ENCODE measurements at regions not wholly inside any gene's neighbourhood (a gene's known extent, or its start where the extent isn't known, plus 50 kb on each side); places are given as distances from the start of the nearest gene placed in this dataset.

GRCh38 chr13:83941701-83942335 lies 59.5 kb upstream of the SLITRK1 start:
- TF ChIP-seq EZH2 (IDR thresholded peaks at IDR 0.05; ENCODE audit: low read length, missing control alignments) (no peak), CTCF (conservative IDR thresholded peaks at IDR 0.05 in 1 of 2, IDR thresholded peaks at IDR 0.05 in 1 of 2; ENCODE audit: low read depth in 1 of 2, low read length in 2 of 2) (no peak)
- no peak overlapping the region for H2AFZ ChIP-seq (ENCODE audit: low read length)
- no peaks in the 10 kb centered on the region for H3K79me2 ChIP-seq (ENCODE audit: control insufficient read depth, insufficient read depth, low read length)

GRCh38 chr13:83940742-83941141 lies 58.5 kb upstream of the SLITRK1 start:
- H3K4me1 ChIP-seq (ENCODE audit: control insufficient read depth, extremely low read depth, insufficient read depth, low read length) = no peaks in the 10 kb centered on the region
- H3K4me3 ChIP-seq (replicated peaks in 1 of 4; ENCODE audit: control extremely low read depth in 1 of 4, insufficient read depth in 1 of 4, low read depth in 3 of 4, low read length in 4 of 4) = no peak overlapping the region
- no peaks in the 10 kb centered on the region for H4K20me1 ChIP-seq (ENCODE audit: control insufficient read depth, extremely low read depth, insufficient read depth, low read length)
- H3K79me2 ChIP-seq (ENCODE audit: control insufficient read depth, insufficient read depth, low read length) = no peaks in the 10 kb centered on the region
- no peaks in the 10 kb centered on the region for H3K27me3 ChIP-seq (ENCODE audit: control insufficient read depth, insufficient read depth, low read length)
- H3K9ac ChIP-seq (ENCODE audit: insufficient read depth, low read length) = no peak overlapping the region
- H2AFZ ChIP-seq (ENCODE audit: low read length) = no peak overlapping the region
- no peak overlapping the region for H3K4me2 ChIP-seq (ENCODE audit: extremely low read depth, insufficient read depth, low read length)
- DNase-seq (ENCODE audit: low read depth in 2 of 2) = peak; percentile 31 to 38
- H3K27ac ChIP-seq (ENCODE audit: insufficient read depth, low read length) = no peak overlapping the region
- H3K9me3 ChIP-seq (ENCODE audit: control insufficient read depth, insufficient read depth, low read depth, low read length) = no peaks in the 10 kb centered on the region
- TF ChIP-seq EZH2 (IDR thresholded peaks at IDR 0.05; ENCODE audit: low read length, missing control alignments) (no peak), CTCF (conservative IDR thresholded peaks at IDR 0.05 in 1 of 2, IDR thresholded peaks at IDR 0.05 in 1 of 2; ENCODE audit: low read depth in 1 of 2, low read length in 2 of 2) (no peak)
- no peaks in the 10 kb centered on the region for H3K36me3 ChIP-seq (ENCODE audit: control insufficient read depth, insufficient read depth, low read length)

More at GRCh38 chr13:83941701-83942335, 59.5 kb upstream of the SLITRK1 start:
- no peak overlapping the region for H3K27ac ChIP-seq (ENCODE audit: insufficient read depth, low read length)
- H3K4me1 ChIP-seq (ENCODE audit: control insufficient read depth, extremely low read depth, insufficient read depth, low read length) = no peaks in the 10 kb centered on the region
- no peaks in the 10 kb centered on the region for H3K27me3 ChIP-seq (ENCODE audit: control insufficient read depth, insufficient read depth, low read length)
- H3K9ac ChIP-seq (ENCODE audit: insufficient read depth, low read length) = no peak overlapping the region
- no peaks in the 10 kb centered on the region for H3K9me3 ChIP-seq (ENCODE audit: control insufficient read depth, insufficient read depth, low read depth, low read length)
- H3K4me3 ChIP-seq (replicated peaks in 1 of 4; ENCODE audit: control extremely low read depth in 1 of 4, insufficient read depth in 1 of 4, low read depth in 3 of 4, low read length in 4 of 4) = no peak overlapping the region
- H3K36me3 ChIP-seq (ENCODE audit: control insufficient read depth, insufficient read depth, low read length) = no peaks in the 10 kb centered on the region
- H4K20me1 ChIP-seq (ENCODE audit: control insufficient read depth, extremely low read depth, insufficient read depth, low read length) = no peaks in the 10 kb centered on the region
- DNase-seq (ENCODE audit: low read depth in 2 of 2) = peak in 1 of 2 donors; percentile 21
- H3K4me2 ChIP-seq (ENCODE audit: extremely low read depth, insufficient read depth, low read length) = no peak overlapping the region

GRCh38 chr13:83937579-83937978 lies 55.3 kb upstream of the SLITRK1 start:
- no peaks in the 10 kb centered on the region for H3K4me1 ChIP-seq (ENCODE audit: control insufficient read depth, extremely low read depth, insufficient read depth, low read length)
- H2AFZ ChIP-seq (ENCODE audit: low read length) = no peak overlapping the region
- no peaks in the 10 kb centered on the region for H4K20me1 ChIP-seq (ENCODE audit: control insufficient read depth, extremely low read depth, insufficient read depth, low read length)
- no peak overlapping the region for H3K27ac ChIP-seq (ENCODE audit: insufficient read depth, low read length)
- H3K9ac ChIP-seq (ENCODE audit: insufficient read depth, low read length) = no peak overlapping the region
- TF ChIP-seq CTCF (conservative IDR thresholded peaks at IDR 0.05 in 1 of 2, IDR thresholded peaks at IDR 0.05 in 1 of 2; ENCODE audit: low read depth in 1 of 2, low read length in 2 of 2) (no peak), EZH2 (IDR thresholded peaks at IDR 0.05; ENCODE audit: low read length, missing control alignments) (no peak)
- H3K79me2 ChIP-seq (ENCODE audit: control insufficient read depth, insufficient read depth, low read length) = no peaks in the 10 kb centered on the region
- H3K36me3 ChIP-seq (ENCODE audit: control insufficient read depth, insufficient read depth, low read length) = no peaks in the 10 kb centered on the region
- no peak overlapping the region for H3K4me2 ChIP-seq (ENCODE audit: extremely low read depth, insufficient read depth, low read length)
- no peaks in the 10 kb centered on the region for H3K9me3 ChIP-seq (ENCODE audit: control insufficient read depth, insufficient read depth, low read depth, low read length)
- no peaks in the 10 kb centered on the region for H3K27me3 ChIP-seq (ENCODE audit: control insufficient read depth, insufficient read depth, low read length)
- DNase-seq (ENCODE audit: low read depth in 2 of 2) = no peak
- no peak overlapping the region for H3K4me3 ChIP-seq (replicated peaks in 1 of 4; ENCODE audit: control extremely low read depth in 1 of 4, insufficient read depth in 1 of 4, low read depth in 3 of 4, low read length in 4 of 4)
